GM12878 (cell line): ENCODE measurements at regions not wholly inside any gene's neighbourhood (a gene's known extent, or its start where the extent isn't known, plus 50 kb on each side); places are given as distances from the start of the nearest gene placed in this dataset.

ENCODE experiments used
- ASH2L ChIP-seq: fragments of 300-600, 200-600 bp; sonication (generic); IDR thresholded peaks from 2 replicates; pipeline ENCODE4 v1.6.1; 2017; ENCODE audit warnings: low read depth, mild to moderate bottlenecking, borderline replicate concordance
- CTCF ChIP-seq, 3 experiments: IDR thresholded peaks in 2 of 3; conservative IDR thresholded peaks in 1 of 3; 2 replicates each; pipeline ENCODE4 v1.5.1; 2011; ENCODE audit warnings: low read depth in 3 of 3, low read length in 3 of 3, mild to moderate bottlenecking in 3 of 3, control low read depth in 2 of 3, moderate library complexity in 2 of 3, inconsistent platforms in 1 of 3, mixed read lengths in 1 of 3; ENCODE audit not compliant: control insufficient read depth in 2 of 3, insufficient read depth in 1 of 3; ENCODE audit errors: extremely low read depth in 1 of 3
- EZH2 ChIP-seq: IDR thresholded peaks from 2 replicates; pipeline ENCODE4 v1.6.1; 2012; ENCODE audit warnings: low read depth, mild to moderate bottlenecking, control low read depth, inconsistent platforms, low read length, borderline replicate concordance; ENCODE audit not compliant: control insufficient read depth
- TCF7 ChIP-seq: IDR thresholded peaks from 2 replicates; pipeline ENCODE4 v1.6.1; 2014; ENCODE audit warnings: antibody characterized with exemption, borderline replicate concordance

- TF ChIP-seq ASH2L (no peak), CTCF (IDR thresholded peaks at IDR 0.05 in 2 of 3, conservative IDR thresholded peaks at IDR 0.05 in 1 of 3; ENCODE audit: control insufficient read depth in 2 of 3, extremely low read depth in 1 of 3, insufficient read depth in 1 of 3, low read depth in 3 of 3, low read length in 3 of 3) (no peak), TCF7 (no peak), EZH2 (no peak)
Measured at GRCh38 chr1:232510367-232511110, 119.4 kb downstream of the SIPA1L2 start.
